Erythroblast (primary cell): ENCODE measurements at regions not wholly inside any gene's neighbourhood (a gene's known extent, or its start where the extent isn't known, plus 50 kb on each side); places are given as distances from the start of the nearest gene placed in this dataset.

Experiments
- GATA1 ChIP-seq: IDR thresholded peaks from 2 replicates; pipeline ENCODE4 v1.6.1; 2011; ENCODE audit warnings: low read depth, mild to moderate bottlenecking, control low read depth, low read length, moderate library complexity
- POLR2A ChIP-seq: IDR thresholded peaks from 2 replicates; pipeline ENCODE4 v1.6.1; 2011; ENCODE audit warnings: mild to moderate bottlenecking, low read length

GRCh38 chr9:81868145-81868544 is 60.1 kb upstream of the SPATA31D4 start:
- TF ChIP-seq POLR2A (no peak), GATA1 (no peak)
